ENCODE measurements at regions not wholly inside any gene's neighbourhood (a gene's known extent, or its start where the extent isn't known, plus 50 kb on each side); places are given as distances from the start of the nearest gene placed in this dataset.

GRCh38 chr6:85703406-85703805 is 60.7 kb upstream of the SYNCRIP start:
- TF ChIP-seq CTCF (IDR thresholded peaks at IDR 0.05; ENCODE audit: borderline replicate concordance, extremely low read depth, low read length, poor library complexity, severe bottlenecking) (no peak), EZH2 (IDR thresholded peaks at IDR 0.05; ENCODE audit: borderline replicate concordance, low read depth, low read length, severe bottlenecking) (no peak)
